NCI-H748 treated with DMSO at 0.1 percent for 48 hours (cell line): ENCODE measurements at regions not wholly inside any gene's neighbourhood (a gene's known extent, or its start where the extent isn't known, plus 50 kb on each side); places are given as distances from the start of the nearest gene placed in this dataset.
"Not testable (repeated sequence)": the region's sequence is repeated elsewhere in the genome, so short reads cannot be mapped to it uniquely, and the experiment has no call there.

Experiments
- DNase-seq: peaks from one replicate; lab custom pipeline; 2025; lab: John Stamatoyannopoulos, UW

DNA sequence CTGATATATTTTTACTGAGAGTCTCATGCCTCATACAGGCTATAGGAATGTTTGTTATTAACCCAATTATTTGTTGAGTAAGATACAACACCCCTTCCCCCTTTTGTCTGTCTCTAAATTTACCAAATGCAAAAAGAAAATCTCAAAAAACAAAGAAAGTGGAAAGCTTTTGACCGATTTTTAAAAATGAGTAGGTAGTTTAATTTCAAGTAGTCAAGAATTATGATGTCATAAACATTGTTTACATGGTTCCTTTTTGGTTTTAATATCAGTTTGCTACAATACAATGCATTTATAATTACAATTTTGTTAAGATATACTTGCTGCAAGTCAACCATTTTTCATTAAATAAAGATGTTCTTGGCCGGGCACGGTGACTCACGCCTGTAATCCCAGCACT is 84.7 kb upstream of the HMGA2 start:
- DNase-seq: no peak

DNA sequence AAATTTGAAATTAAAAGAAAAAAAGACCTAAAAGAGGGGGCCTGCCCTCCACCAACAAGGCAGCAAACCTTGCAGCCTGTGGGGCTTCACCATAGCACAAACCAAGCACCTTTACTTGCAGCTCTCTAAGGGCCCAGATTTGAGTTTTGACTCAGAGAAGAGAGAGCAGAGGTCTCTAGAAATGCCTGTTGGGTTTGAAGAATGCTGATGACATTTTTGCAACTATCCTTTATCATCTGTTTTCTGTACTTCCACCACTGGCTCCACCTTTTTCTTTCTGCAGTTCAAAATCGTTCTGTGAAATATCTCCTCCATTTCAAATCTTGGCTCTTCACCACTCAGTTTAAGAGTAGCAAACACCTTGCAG is 83.8 kb upstream of the HMGA2 start:
- DNase-seq: no peak

DNA sequence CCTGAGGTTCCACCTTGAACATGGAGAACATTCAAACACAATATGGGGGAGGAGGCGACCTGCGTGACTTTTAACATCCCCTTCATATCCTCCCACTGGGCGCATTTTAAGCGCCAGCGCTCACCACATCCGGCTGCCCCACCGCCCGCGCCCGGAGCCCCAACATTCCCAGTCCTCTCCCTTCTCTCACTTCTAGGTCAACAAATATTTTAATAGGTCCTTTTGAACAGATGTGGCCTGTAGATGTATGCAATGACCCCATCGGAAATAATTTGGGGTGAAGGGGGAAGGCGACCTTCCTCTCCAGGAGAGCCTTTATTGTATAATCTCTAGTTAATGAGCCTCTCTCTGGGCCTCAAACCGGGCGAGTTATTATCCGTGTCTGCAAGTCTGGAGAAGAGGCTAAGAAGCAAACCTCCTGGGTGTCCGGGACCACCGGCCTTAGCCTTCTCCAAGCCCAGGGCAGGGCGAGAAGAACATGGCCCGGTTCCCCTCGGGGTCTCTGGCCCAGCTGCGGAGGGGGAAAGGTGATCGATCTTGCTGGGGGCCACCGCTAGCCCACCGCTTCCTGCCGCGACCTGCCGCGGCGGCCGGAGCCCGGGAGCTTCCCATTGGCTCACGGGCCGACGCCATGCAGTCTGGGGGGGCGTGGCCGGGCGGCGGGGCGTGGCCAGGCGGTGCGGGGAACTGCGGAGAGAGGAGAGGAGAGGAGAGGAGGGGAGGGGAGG is 83.2 kb upstream of the HMGA2 start:
- DNase-seq: no peak

DNA sequence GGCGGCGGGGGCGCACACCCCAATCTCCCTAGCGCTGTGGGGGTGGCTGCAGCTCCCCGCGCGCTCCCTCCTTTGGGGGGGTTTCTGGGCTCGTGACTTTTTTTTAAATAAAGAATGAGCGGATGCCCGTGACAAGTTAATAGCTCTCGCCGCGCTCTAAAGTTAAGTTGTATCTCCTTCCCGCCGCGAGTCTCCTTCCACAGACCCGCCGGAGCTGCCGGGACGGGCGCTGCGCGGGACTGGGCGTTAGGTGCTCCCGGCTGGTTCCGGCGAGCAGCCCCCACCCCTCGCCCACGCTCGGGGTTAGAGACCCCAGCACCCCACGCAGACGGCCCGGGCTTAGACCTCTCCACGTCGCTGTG is 82.6 kb upstream of the HMGA2 start:
- no peak for DNase-seq

DNA sequence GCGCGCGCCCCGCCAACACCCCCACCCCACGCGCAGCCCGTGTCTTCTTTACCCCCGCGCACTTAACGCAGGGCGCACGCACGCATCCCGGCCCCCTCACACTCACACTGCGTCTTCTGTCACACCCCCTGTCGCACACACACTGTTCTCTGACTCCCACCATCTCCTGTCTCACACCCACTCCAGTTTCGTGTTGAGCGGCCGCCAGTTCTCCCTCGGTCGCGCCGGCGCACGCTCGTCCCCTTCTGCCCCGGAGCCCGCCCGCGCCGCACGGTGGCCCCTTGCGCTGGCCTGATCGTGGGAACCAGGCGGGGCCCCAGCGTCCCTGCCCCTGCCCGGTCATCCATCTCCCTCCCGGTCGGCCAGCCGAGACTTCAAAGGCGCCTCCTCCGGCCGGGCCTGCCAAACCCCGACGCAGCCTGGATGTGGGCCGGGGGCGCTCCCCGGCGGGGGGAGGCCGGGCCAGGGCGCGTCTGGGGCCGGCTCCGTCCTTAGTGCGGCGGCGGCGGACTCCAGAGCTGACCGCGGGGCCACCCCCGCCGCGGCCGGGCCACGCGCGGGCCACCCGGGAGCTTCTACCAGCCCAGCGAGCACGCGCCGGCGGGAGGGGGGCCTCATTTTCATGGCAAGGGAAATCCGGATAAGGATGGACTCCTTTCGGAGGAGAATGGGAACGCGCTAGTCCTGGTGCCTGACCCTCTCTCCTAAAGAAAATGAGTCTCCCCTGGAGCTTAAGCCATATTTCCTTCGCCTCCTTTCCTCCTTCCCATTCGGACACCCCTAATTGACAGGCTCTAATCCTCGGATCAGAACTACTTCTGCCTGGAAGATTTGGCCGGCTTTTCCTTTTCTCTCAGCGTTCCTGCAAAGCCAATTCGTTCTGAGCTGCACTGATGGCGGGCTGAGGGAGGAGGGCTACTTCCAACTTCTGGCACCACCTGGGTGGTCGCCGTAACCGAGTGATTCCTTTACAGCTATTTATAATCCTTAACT is 82.0 kb upstream of the HMGA2 start:
- no peak for DNase-seq

DNA sequence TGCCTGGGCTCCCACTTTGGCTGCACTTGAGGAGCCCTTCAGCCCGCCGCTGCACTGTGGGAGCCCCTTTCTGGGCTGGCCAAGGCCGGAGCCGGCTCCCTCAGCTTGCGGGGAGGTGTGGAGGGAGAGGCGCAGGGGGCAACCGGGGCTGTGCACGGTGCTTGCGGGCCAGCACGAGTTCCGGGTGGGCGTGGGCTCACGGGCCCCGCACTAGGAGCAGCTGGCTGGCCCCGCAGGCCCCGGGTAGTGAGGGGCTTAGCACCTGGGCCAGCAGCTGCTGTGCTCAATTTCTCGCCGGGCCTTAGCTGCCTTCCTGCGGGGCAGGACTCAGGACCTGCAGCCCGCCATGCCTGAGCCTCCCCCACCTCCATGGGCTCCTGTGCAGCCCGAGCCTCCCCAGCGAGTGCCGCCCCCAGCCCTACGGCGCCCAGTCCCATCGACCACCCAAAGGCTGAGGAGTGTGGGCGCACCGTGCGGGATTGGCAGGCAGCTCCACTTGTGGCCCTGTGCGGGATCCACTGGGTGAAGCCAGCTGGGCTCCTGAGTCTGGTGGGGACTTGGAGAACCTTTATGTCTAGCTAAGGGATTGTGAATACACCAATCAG is 79.9 kb upstream of the HMGA2 start:
- not testable (repeated sequence) for DNase-seq

DNA sequence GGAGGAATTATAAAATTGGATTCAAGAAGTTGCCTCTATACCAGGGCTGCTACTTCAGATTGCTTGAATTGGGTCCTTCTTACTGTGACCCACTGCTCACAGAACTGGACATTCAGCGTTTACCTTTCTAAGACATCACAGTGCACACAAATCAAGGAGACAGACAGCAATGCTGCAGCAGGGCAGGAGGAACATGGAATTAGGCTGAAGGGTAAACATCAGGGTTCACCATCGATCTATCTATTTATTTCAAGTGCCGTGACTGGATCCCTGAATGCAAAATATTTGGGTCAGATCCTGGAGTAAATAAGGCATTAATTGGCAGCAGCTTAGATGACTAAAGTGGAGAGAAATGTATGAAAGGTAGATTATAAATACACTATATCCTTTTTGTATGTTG is 76.9 kb upstream of the HMGA2 start:
- no peak for DNase-seq

DNA sequence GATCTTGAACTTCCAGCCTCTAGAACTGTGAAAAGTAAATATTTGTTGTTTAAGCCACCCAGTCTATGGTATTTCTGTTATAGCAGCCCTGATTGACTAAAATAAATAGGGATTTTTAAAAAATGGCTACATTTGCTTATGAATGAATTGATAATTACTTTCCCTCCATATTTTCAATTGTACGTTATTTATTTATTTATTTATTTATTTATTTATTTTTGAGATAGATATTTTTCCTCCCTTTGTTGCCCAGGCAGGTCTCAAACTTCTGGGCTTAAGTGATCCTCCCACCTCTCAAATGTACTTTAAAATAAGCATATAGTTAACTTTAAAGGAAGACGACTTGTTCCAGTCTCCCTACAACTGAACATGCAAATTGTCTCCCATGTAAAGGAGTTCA is 76.0 kb upstream of the HMGA2 start:
- no peak for DNase-seq

DNA sequence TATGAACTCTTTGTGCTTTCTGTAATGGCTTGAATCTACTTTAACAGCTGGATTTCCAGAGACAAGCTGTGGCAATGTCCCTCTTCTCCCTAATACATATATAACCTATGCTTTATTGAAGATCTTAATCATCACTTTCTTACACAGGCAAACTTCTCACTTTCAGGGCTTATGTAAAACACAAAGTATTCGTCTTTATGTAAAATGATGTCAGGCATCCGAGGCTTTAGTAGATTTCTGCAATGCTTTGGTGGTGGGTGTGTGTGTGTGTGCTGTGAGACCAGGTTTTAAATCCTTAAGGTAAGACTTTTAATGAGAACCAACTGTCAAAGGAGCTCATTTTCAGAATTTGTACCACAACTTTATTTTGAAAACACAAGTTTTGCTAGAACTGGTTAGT is 70.0 kb upstream of the HMGA2 start:
- no peak for DNase-seq

DNA sequence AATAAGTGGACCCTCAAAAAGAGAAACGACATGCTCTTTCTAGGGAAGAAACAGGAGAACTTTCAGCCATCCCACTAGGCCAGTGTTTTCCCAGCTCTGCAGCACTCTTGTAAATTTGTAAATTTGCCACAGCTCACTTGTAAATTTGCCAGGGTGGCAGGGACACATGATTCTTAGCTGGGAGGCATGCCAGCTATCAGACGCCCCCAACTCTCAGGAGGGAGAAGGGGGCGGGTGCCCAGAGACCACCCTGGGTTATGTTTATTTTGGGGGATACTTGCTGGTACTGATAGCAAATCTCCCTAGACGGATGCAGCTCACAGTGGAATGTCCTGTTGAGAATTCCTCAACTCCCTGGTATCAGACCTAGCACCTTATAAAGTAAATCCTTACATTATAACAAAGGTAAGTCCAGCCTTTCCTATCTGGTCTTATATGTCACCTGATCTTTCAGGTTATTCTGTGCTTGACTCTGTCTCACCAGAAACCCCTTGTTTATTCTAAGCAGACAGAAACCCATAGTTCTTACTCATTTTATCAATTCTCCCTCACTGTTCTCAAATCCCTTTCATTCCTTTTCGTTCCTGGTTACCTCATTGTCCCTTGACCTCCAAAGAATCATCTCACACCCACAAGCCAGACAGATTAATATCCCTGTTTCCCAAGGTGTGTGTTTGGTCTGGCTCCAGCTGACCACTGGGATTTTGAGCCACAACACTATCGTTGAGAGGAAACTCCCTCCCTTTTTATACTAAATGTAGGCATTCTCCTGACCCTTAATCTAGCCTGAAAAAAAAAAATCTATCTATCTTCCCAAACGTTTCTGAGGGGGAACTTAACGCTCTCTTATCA is 69.3 kb upstream of the HMGA2 start:
- DNase-seq: no peak

DNA sequence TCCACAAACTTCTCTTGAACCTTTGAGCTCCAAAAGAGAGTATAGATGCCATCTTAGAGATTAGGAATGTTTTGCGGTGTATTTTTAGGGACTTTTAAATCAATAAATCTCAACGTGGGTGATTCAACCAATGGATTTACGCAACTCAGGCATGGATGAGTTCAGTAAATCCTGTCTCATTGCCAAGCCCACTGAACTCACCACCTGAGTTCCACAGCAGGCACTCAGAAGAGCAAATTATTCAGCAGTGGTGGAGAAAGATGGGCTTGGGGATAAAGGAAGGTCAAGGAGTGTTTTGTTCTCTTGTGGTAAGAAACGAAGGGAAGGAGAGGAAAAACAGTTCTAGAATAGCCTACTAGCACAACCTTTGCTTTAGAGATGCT is 68.7 kb upstream of the HMGA2 start:
- no peak for DNase-seq

DNA sequence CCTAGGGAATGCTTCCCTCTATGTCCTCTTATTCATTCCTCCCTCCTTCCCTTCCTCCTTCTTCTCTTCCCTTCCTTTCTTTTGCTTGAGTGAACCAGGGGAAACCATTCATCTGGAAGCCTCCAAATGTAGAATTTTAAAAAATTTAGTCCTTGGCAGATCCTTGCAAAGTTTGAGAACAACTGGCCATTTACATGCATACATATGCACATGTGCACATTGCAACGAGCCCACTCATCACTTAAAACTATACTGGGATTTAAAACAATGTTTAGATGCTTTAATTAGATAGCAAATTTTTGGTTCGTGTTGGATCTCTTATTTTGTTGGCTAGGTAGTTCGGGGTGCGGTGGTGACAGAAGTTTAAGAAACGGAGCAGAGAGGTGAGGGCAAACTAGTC is 68.0 kb upstream of the HMGA2 start:
- no peak for DNase-seq

DNA sequence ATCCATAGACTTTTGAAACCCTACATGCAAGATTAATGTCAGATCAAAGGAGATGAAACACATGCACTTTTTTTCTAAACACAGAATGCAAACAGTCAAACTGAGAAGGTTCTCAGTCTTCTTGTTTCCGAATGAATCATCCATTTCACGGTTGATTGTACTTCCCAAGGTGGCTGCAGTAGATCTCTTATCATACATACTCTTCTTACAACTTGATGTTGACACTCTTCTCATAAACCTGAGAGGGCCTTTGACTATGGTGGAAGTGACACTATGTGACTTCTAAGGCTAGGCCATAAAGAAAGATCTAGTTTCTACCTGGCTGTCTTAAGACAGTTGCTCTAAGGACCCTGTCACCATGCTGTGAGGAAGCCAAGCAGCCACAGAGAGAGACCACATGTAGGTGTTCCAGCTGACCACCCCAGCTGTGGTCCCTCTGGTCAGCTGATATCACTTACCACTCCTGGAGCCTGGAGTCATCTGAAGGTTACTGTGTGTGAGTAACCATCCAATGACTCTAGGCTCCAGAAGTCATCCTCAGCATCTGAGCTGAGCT is 67.2 kb upstream of the HMGA2 start:
- DNase-seq: no peak

DNA sequence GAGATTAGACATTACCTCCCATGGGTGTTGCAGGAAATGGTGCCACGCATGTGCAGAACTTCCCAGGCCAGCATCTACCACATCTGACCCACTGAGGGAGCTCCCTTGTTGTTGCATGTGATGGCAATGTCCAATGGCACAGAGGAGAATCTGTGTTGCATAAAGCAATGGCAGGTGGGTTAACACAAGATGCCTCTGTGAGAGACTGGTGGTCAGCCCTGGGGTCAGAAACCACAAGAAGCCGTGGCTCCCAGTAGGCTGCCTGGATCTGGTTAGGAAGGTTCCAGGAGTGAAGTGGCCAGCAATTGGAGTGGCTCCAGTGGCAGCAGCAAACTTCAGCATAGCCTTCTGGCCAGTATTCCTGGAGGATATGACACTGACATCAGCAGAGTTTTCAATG is 65.9 kb upstream of the HMGA2 start:
- DNase-seq: no peak

DNA sequence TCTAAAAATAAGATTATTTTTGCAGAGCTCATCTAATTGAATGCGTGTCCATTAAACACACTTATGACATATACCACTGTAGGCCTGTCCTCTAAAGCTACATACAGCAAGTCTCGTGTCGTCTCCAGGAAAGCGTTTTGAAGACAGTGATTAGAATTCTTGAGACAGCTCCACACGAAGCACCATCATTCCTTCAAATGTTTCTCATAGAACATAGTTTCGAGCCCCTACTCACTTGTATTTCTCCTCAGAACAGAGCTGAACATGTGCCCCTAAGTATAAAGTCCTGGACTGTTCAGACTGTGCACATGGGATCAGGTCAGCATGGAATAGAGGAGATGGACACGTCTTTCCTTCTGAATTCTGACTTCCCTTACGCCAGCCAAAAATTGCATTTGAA is 64.5 kb upstream of the HMGA2 start:
- no peak for DNase-seq

DNA sequence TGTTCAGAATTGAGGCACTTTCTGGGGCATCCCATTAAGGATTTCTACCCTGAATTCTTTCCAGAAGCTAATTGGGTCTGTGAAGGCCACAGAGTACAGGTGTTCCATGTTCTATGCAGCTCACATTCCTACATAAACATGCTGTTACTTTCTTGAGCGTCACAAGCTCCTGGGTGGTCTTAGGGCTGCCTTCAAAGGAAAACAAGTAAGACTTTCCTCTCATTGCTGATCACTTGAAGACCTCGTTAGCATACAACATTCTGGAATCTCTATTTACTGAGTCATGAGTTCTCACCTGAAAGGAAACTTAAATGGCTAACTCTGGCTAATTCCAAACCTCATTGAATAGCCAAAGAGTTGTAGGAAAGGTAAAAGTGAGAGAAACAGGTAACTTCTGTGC is 63.0 kb upstream of the HMGA2 start:
- DNase-seq: no peak

DNA sequence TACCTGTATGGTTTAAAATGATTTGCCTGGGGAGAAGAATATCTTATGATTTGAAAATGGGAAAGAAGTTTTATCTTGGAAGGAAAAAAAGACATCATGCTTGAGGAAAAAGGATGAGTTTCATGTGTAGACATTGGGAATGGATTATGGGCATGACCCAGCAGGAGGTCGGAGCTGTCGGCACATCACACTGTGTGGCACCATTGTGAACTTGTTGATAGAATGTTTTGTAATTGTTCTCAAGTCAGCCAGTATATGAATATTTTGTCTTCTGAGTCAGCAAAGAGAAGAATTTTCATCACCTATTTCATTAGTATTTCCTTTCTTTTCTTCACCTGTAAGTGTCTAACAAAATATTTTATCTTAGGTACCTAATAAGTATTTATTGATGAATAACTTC is 60.0 kb upstream of the HMGA2 start:
- DNase-seq: no peak

DNA sequence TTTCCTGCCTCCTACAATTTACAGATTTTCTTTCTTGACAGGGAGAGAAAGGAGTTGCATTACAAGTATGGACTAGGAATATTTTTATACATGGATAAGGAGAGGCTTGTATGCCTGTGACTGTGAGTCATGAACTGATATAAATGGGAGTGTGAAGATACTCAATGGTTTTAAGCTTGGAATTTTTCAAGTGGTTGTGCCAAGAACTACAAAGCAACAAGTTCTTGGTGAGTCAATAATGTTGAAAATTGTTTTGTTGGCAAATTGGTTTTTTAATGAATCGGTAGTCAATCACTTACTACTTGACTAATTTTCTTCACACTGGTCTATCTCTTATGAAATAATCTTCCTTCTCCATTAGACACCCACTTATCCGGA is 58.9 kb upstream of the HMGA2 start:
- DNase-seq: no peak

DNA sequence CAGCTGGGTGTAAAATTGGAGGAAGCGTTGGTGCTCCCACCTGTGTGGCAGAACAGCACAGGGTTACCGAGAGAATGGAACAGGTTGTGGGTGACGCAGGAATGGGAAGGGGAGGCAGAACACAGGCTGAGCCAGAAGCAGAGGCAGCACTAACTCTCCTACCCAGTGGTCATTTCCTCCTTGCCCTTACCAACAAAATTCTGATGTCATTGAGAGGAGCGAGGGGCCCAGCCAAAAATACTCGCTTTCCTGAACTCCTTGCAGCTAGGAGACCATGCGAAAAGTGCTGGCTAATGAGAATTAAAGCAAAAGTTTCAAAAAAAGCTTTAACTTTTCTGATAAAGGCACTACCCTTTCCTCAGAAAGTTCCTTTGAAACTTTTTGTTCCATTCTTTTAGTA is 54.4 kb upstream of the HMGA2 start:
- DNase-seq: no peak
